A549 (cell line): ENCODE measurements at regions not wholly inside any gene's neighbourhood (a gene's known extent, or its start where the extent isn't known, plus 50 kb on each side); places are given as distances from the start of the nearest gene placed in this dataset.
"Not testable (repeated sequence)": the region's sequence is repeated elsewhere in the genome, so short reads cannot be mapped to it uniquely, and the experiment has no call there.

Experiments used
- ATAC-seq, 2 experiments: fragments of 200-7000 bp in 1 of 2; fragments of >200 bp in 1 of 2; cut with Nextera tagmentation in 1 of 2; cut with Tn5 transposase in 1 of 2; 3 replicates each; pipeline versions ENCODE4 v1.8.0 to v1.9.1; 2018 to 2020; ENCODE audit warnings: mild to moderate bottlenecking in 1 of 2, moderate library complexity in 1 of 2
- CTCF ChIA-PET: fragments of 300-600 bp; sonication (Branson Sonifier 250); formaldehyde crosslinking; extraction: SDS; loops from one replicate; lab custom pipeline; 2021; ENCODE audit warnings: antibody characterized with exemption, inconsistent platforms; lab: Yijun Ruan, JAX
- POLR2A ChIA-PET: fragments of 350-600 bp; formaldehyde crosslinking; extraction: SDS; loops from one replicate; lab custom pipeline; 2021; ENCODE audit warnings: antibody characterized with exemption, inconsistent platforms; lab: Yijun Ruan, JAX
- DNase-seq, 2 experiments: peaks; one replicate each; pipeline versions ENCODE4 v3.0.0 to v3.0.0-alpha.2; 2011 to 2016; ENCODE audit warnings: low read depth in 1 of 2, low spot score in 1 of 2
- FAIRE-seq: peaks from 2 replicates; lab custom pipeline; 2011; peaks lifted over from hg19 to GRCh38; lab: Jason Lieb, UNC
- H3K27ac ChIP-seq, 2 experiments: fragments of >200 bp; sonication (Bioruptor Twin); formaldehyde crosslinking; 3 replicates each; pipeline ENCODE4 v1.5.1; 2016 to 2017
- H3K4me1 ChIP-seq: fragments of >200 bp; sonication (Bioruptor Twin); formaldehyde crosslinking; 3 replicates; pipeline ENCODE4 v1.6.1; 2016
- H3K4me2 ChIP-seq: fragments of >200 bp; sonication (Bioruptor Twin); formaldehyde crosslinking; 3 replicates; pipeline ENCODE4 v1.6.1; 2016
- H3K4me3 ChIP-seq: fragments of >200 bp; sonication (Bioruptor Twin); formaldehyde crosslinking; 3 replicates; pipeline ENCODE4 v1.5.1; 2016
- H3K9me3 ChIP-seq: fragments of >200 bp; sonication (Bioruptor Twin); formaldehyde crosslinking; 3 replicates; pipeline ENCODE4 v1.6.1; 2016
- BCL3 ChIP-seq: fragments of >200 bp; sonication (Bioruptor Twin); formaldehyde crosslinking; IDR thresholded peaks from 3 replicates; pipeline ENCODE4 v1.6.1; 2016
- CTCF ChIP-seq: fragments of >200 bp; sonication (Bioruptor Twin); formaldehyde crosslinking; IDR thresholded peaks from 3 replicates; pipeline ENCODE4 v1.5.1; 2016
- EP300 ChIP-seq, 2 experiments: fragments of >200 bp; sonication (Bioruptor Twin); formaldehyde crosslinking; IDR thresholded peaks; 2 replicates in 1 of 2; 3 replicates in 1 of 2; pipeline ENCODE4 v1.6.1; 2016 to 2017
- FOSL2 ChIP-seq, 2 experiments: fragments of 450-650 bp in 1 of 2; fragments of >200 bp in 1 of 2; sonication (Bioruptor Twin) in 1 of 2; formaldehyde crosslinking; IDR thresholded peaks; 2 replicates each; pipeline versions ENCODE4 v1.5.0 to v1.6.1; 2016 to 2020; ENCODE audit warnings: mild to moderate bottlenecking in 1 of 2, moderate library complexity in 1 of 2
- HEYL ChIP-seq: fragments of 250-450 bp; sonication (Bioruptor Pico); IDR thresholded peaks from 2 replicates; pipeline ENCODE4 v1.8.0; 2021; ENCODE audit warnings: mild to moderate bottlenecking, moderate library complexity
- HOXB13 ChIP-seq: fragments of 250-450 bp; sonication (Bioruptor Pico); IDR thresholded peaks from 2 replicates; pipeline ENCODE4 v1.5.0; 2020; ENCODE audit warnings: low read depth, mild to moderate bottlenecking, moderate library complexity
- JUNB ChIP-seq: fragments of >200 bp; sonication (Bioruptor Twin); formaldehyde crosslinking; IDR thresholded peaks from 2 replicates; pipeline ENCODE4 v1.6.1; 2016
- MAFK ChIP-seq: fragments of 450-650 bp; IDR thresholded peaks from 2 replicates; pipeline ENCODE4 v1.6.1; 2014; ENCODE audit not compliant: partially characterized antibody
- MAZ ChIP-seq: fragments of 150-350 bp; IDR thresholded peaks from 2 replicates; pipeline ENCODE4 v1.6.1; 2014; ENCODE audit warnings: antibody characterized with exemption, low read depth, low read length, borderline replicate concordance
- MYC ChIP-seq: IDR thresholded peaks from 2 replicates; pipeline ENCODE4 v1.6.1; 2012; ENCODE audit warnings: mild to moderate bottlenecking, inconsistent platforms, low read length, improper control_type of control experiment, borderline replicate concordance
- NFE2L2 ChIP-seq: fragments of 150-350 bp; conservative IDR thresholded peaks from 2 replicates; pipeline ENCODE4 v1.6.1; 2014; ENCODE audit warnings: low read length
- PBX3 ChIP-seq: IDR thresholded peaks from 2 replicates; pipeline ENCODE4 v1.6.1; 2012
- PHF8 ChIP-seq: fragments of 200-600 bp; sonication (generic); IDR thresholded peaks from 2 replicates; pipeline ENCODE4 v1.6.1; 2016; ENCODE audit warnings: low read depth, mild to moderate bottlenecking, antibody characterized with exemption, moderate library complexity, borderline replicate concordance
- POLR2A ChIP-seq: IDR thresholded peaks from 2 replicates; pipeline ENCODE4 v1.6.1; 2012; ENCODE audit warnings: mild to moderate bottlenecking, low read length
- RAD21 ChIP-seq, 2 experiments: fragments of >200 bp in 1 of 2; sonication (Bioruptor Twin) in 1 of 2; formaldehyde crosslinking in 1 of 2; IDR thresholded peaks in 1 of 2; conservative IDR thresholded peaks in 1 of 2; 2 replicates in 1 of 2; 3 replicates in 1 of 2; pipeline ENCODE4 v1.6.1; 2012 to 2018; ENCODE audit warnings: inconsistent platforms in 1 of 2
- RCOR1 ChIP-seq: fragments of 150-350 bp; IDR thresholded peaks from 2 replicates; pipeline ENCODE4 v1.6.1; 2014; ENCODE audit warnings: antibody characterized with exemption, low read length, low read depth
- RFX5 ChIP-seq: fragments of 450-650 bp; IDR thresholded peaks from 2 replicates; pipeline ENCODE4 v1.7.1; 2014; ENCODE audit warnings: antibody characterized with exemption, mild to moderate bottlenecking, moderate library complexity
- TFCP2L1 ChIP-seq: fragments of 250-450 bp; sonication (Bioruptor Pico); IDR thresholded peaks from 2 replicates; pipeline ENCODE4 v1.5.0; 2021; ENCODE audit warnings: mild to moderate bottlenecking
- ZNF302 ChIP-seq: fragments of 250-450 bp; sonication (Bioruptor Pico); IDR thresholded peaks from 2 replicates; pipeline ENCODE4 v1.9.0; 2021; ENCODE audit warnings: inconsistent platforms, mild to moderate bottlenecking, moderate library complexity
- ZSCAN20 ChIP-seq: fragments of 250-450 bp; sonication (Bioruptor Pico); IDR thresholded peaks from 2 replicates; pipeline ENCODE4 v1.8.0; 2022; ENCODE audit warnings: mild to moderate bottlenecking, moderate library complexity
- WGBS: methylation state at CpG from one replicate; pipeline ENCODE4 v1.1.6; 2017; ENCODE audit errors: missing lambda C conversion rate; 5-methylcytosine and 5-hydroxymethylcytosine counted together
- TF ChIP-seq, protein P1 (sequence below): fragments of >200 bp; sonication (Bioruptor Twin); formaldehyde crosslinking; IDR thresholded peaks from 2 replicates; pipeline ENCODE4 v1.6.1; 2016
- TF ChIP-seq, protein P2 (sequence below): fragments of 200-600 bp; sonication (generic); IDR thresholded peaks from 2 replicates; pipeline ENCODE4 v1.6.1; 2016; ENCODE audit warnings: antibody characterized with exemption, mild to moderate bottlenecking, moderate library complexity

- CTCF ChIA-PET, POLR2A ChIA-PET, H3K4me3 ChIP-seq, H3K27ac ChIP-seq, H3K4me1 ChIP-seq, H3K4me2 ChIP-seq, ATAC-seq, H3K9me3 ChIP-seq, FAIRE-seq, DNase-seq: not testable (repeated sequence)
- WGBS = 60% methylated on average over 1 of the region's 7 CpGs
Observed at GRCh38 chr18:11479031-11479430, 130.4 kb upstream of the SLC35G4 start.

- ChIA-PET POLR2A (no interaction called here), CTCF (interaction anchor here (1.9 kb wide), 1 partner anchor 42 kb away, joined by 4 read pairs; no protein-coding TSS in a partner anchor)
- Histone ChIP-seq H3K4me1 (no peaks in the 10 kb centered on the region), H3K9me3 (no peaks in the 10 kb centered on the region), H3K4me2 (no peak overlapping the region), H3K27ac (no peak overlapping the region), H3K4me3 (no peak overlapping the region)
- DNase-seq = no peak
- WGBS = 53% methylated on average over 7 of the region's 7 CpGs
- FAIRE-seq = no peak
- ATAC-seq = no peak
- TF ChIP-seq, protein P1, sequence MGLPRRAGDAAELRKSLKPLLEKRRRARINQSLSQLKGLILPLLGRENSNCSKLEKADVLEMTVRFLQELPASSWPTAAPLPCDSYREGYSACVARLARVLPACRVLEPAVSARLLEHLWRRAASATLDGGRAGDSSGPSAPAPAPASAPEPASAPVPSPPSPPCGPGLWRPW = no peak
- TF ChIP-seq RFX5 (no peak), POLR2A (no peak), BCL3 (no peak), RAD21 (conservative IDR thresholded peaks at IDR 0.05 in 1 of 2, IDR thresholded peaks at IDR 0.05 in 1 of 2) (no peak), FOSL2 (IDR thresholded peaks at IDR 0.05) (no peak), FOSL2 (CRISPR knock-in tag; IDR thresholded peaks at IDR 0.05) (no peak)
Observed at GRCh38 chr18:11470941-11471340, 138.5 kb upstream of the SLC35G4 start.

DNA sequence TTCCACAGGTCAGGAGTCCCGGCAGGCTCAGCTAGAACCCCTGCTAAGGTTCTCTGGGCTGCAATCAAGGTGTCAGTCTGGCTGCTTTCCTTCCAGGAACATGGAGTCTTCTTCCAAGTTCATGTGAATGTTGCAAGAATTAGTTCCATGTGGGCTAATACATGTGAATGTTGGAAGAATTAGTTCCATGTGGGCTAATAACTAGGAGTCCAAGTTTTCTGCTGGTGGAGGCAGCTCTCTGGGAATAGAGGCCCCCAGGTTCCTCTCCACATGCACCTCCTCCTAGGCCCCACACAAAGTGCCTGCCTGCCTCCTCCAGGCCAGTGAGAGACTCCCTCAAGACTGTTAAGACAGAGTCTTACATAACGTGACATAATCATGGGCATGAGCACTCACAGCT lies 140.8 kb upstream of the SLC35G4 start:
- ChIA-PET CTCF (no interaction called here), POLR2A (no interaction called here)
- Histone ChIP-seq H3K4me3 (no peak overlapping the region), H3K4me2 (no peak overlapping the region), H3K9me3 (no peaks in the 10 kb centered on the region), H3K27ac (no peak overlapping the region), H3K4me1 (no peaks in the 10 kb centered on the region)
- TF ChIP-seq HOXB13 (CRISPR knock-in tag) (no peak), TFCP2L1 (no peak), ZSCAN20 (CRISPR knock-in tag) (no peak), EP300 (IDR thresholded peaks at IDR 0.05) (no peak), HEYL (CRISPR knock-in tag) (no peak), MYC (no peak), JUNB (no peak), NFE2L2 (no peak)
- TF ChIP-seq, protein P1 = no peak
- TF ChIP-seq, protein P2, sequence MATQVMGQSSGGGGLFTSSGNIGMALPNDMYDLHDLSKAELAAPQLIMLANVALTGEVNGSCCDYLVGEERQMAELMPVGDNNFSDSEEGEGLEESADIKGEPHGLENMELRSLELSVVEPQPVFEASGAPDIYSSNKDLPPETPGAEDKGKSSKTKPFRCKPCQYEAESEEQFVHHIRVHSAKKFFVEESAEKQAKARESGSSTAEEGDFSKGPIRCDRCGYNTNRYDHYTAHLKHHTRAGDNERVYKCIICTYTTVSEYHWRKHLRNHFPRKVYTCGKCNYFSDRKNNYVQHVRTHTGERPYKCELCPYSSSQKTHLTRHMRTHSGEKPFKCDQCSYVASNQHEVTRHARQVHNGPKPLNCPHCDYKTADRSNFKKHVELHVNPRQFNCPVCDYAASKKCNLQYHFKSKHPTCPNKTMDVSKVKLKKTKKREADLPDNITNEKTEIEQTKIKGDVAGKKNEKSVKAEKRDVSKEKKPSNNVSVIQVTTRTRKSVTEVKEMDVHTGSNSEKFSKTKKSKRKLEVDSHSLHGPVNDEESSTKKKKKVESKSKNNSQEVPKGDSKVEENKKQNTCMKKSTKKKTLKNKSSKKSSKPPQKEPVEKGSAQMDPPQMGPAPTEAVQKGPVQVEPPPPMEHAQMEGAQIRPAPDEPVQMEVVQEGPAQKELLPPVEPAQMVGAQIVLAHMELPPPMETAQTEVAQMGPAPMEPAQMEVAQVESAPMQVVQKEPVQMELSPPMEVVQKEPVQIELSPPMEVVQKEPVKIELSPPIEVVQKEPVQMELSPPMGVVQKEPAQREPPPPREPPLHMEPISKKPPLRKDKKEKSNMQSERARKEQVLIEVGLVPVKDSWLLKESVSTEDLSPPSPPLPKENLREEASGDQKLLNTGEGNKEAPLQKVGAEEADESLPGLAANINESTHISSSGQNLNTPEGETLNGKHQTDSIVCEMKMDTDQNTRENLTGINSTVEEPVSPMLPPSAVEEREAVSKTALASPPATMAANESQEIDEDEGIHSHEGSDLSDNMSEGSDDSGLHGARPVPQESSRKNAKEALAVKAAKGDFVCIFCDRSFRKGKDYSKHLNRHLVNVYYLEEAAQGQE = no peak
- DNase-seq = no peak
- FAIRE-seq = no peak
- no peak for ATAC-seq
- WGBS = 63% methylated on average over 2 of the region's 2 CpGs

DNA sequence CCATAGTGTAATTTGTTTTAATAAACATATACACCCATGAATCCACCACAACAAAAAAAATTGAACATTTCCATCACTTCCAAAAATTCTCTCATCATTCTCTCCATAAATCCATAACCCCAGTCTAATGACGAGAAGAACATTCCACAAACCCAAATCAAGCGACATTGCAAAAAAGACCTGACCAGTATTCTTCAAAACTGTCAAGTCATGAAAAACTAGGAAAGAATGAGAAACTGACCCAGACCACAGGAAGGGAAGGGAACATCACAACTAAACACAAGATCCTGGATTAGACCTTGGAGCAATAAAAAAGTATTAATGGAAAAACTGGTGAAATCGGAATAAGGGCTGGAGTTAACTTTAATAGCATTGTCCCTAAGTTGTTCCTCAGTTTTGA lies 141.3 kb upstream of the SLC35G4 start:
- CTCF ChIA-PET = no interaction called here
- Histone ChIP-seq H3K4me2 (no peak overlapping the region), H3K4me1 (no peaks in the 10 kb centered on the region), H3K9me3 (no peaks in the 10 kb centered on the region), H3K4me3 (no peak overlapping the region), H3K27ac (no peak overlapping the region)
- TF ChIP-seq PBX3 (no peak), NFE2L2 (peak; percentile 79), MAZ (no peak), MAFK (peak; percentile 87), CTCF (no peak), PHF8 (no peak), RCOR1 (no peak), ZNF302 (CRISPR knock-in tag) (no peak)
- no peak for FAIRE-seq
- 63% methylated on average over 3 of the region's 3 CpGs for WGBS
- DNase-seq = no peak
- no peak for ATAC-seq
- POLR2A ChIA-PET = no interaction called here
